Prostate gland (tissue), 2 donors: ENCODE measurements at regions not wholly inside any gene's neighbourhood (a gene's known extent, or its start where the extent isn't known, plus 50 kb on each side); places are given as distances from the start of the nearest gene placed in this dataset.
A peak's percentile ranks its signal among the peaks of the same experiment; 100 is the strongest.

ENCODE experiments used
- POLR2AphosphoS5 ChIP-seq: sonication (generic); formaldehyde crosslinking; IDR thresholded peaks from one replicate; pipeline ENCODE4 v1.6.1; 2017; ENCODE audit warnings: antibody characterized with exemption
- TF ChIP-seq, protein P1 (sequence below), 4 experiments: fragments of 200-600 bp in 2 of 4; fragments of 450-650 bp in 2 of 4; sonication (generic) in 2 of 4; IDR thresholded peaks; 1 replicate in 3 of 4; 2 replicates in 1 of 4; pipeline ENCODE4 v1.5.1; 2016 to 2019; ENCODE audit warnings: antibody characterized with exemption in 4 of 4, mild to moderate bottlenecking in 2 of 4, moderate library complexity in 2 of 4

DNA sequence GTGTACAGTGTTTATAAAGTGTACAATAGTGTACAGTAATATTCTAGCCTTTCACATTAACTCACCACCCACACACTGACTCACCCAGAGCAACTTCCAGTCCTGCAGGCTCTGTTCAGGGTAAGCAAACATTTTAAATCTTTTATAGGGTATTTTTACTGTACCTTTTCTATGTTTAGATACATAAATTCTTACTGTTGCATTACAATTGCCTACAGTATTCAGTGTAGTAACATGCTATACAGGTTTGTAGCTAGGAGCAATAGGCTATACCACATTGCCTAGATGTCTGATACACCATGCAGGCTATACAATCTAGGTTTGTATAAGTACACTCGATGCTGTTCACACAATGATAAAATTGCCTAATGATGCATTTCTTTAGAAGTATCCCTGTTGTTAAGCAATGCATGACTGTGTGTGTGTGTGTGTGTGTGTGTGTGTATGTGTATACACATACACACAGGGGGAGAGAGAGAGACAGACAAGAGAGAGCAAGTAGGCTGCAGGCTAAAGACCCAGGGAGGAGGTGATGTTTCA, 72.5 kb upstream of the PRR23C start:
- TF ChIP-seq, protein P1, sequence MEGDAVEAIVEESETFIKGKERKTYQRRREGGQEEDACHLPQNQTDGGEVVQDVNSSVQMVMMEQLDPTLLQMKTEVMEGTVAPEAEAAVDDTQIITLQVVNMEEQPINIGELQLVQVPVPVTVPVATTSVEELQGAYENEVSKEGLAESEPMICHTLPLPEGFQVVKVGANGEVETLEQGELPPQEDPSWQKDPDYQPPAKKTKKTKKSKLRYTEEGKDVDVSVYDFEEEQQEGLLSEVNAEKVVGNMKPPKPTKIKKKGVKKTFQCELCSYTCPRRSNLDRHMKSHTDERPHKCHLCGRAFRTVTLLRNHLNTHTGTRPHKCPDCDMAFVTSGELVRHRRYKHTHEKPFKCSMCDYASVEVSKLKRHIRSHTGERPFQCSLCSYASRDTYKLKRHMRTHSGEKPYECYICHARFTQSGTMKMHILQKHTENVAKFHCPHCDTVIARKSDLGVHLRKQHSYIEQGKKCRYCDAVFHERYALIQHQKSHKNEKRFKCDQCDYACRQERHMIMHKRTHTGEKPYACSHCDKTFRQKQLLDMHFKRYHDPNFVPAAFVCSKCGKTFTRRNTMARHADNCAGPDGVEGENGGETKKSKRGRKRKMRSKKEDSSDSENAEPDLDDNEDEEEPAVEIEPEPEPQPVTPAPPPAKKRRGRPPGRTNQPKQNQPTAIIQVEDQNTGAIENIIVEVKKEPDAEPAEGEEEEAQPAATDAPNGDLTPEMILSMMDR (IDR thresholded peaks at IDR 0.05), result no peak
- peak; percentile 71 for TF ChIP-seq POLR2AphosphoS5
